Vagina (tissue), 2 donors: ENCODE measurements at regions not wholly inside any gene's neighbourhood (a gene's known extent, or its start where the extent isn't known, plus 50 kb on each side); places are given as distances from the start of the nearest gene placed in this dataset.

Source experiments
- DNase-seq, 2 donors: peaks; one replicate each; pipeline ENCODE4 v3.0.0-alpha.2; 2017; ENCODE audit errors: extremely low spot score in 2 of 2
- H3K27ac ChIP-seq: fragments of 200-600 bp; sonication (generic); one replicate; pipeline ENCODE4 v1.5.1; 2019
- H3K27me3 ChIP-seq: fragments of 200-600 bp; sonication (generic); one replicate; pipeline ENCODE4 v1.5.1; 2019
- H3K36me3 ChIP-seq, 2 donors: fragments of 200-600 bp; sonication (generic); one replicate each; pipeline ENCODE4 v1.5.1; 2017 to 2019
- H3K4me1 ChIP-seq: fragments of 200-600 bp; sonication (generic); one replicate; pipeline ENCODE4 v1.5.1; 2019
- H3K4me3 ChIP-seq, 2 donors: fragments of 200-600 bp; sonication (generic); 1 replicate in 1 of 2; 2 replicates in 1 of 2; pipeline ENCODE4 v1.5.1; 2016 to 2019
- H3K9me3 ChIP-seq: fragments of 200-600 bp; sonication (generic); one replicate; pipeline ENCODE4 v1.5.1; 2019
- POLR2A ChIP-seq, 2 donors: fragments of 450-650 bp; IDR thresholded peaks; one replicate each; pipeline ENCODE4 v1.6.1; 2017; ENCODE audit warnings: antibody characterized with exemption in 2 of 2, mild to moderate bottlenecking in 2 of 2, moderate library complexity in 2 of 2
- POLR2AphosphoS5 ChIP-seq, 2 donors: sonication (generic); formaldehyde crosslinking; IDR thresholded peaks; one replicate each; pipeline ENCODE4 v1.9.0; 2017; ENCODE audit warnings: antibody characterized with exemption in 2 of 2, mild to moderate bottlenecking in 2 of 2, low read depth in 1 of 2; ENCODE audit not compliant: insufficient read depth in 1 of 2
- intact Hi-C: fragments of 100-400 bp; cut with DNase I; formaldehyde crosslinking; loops from one replicate; pipeline ENCODE4 v1.15.1; 2023
- TF ChIP-seq, protein P1 (sequence below), 3 experiments: fragments of 450-650 bp in 2 of 3; fragments of 200-600 bp in 1 of 3; sonication (generic) in 1 of 3; IDR thresholded peaks; one replicate each; pipeline ENCODE4 v1.5.1; 2017 to 2019; ENCODE audit warnings: antibody characterized with exemption in 3 of 3, mild to moderate bottlenecking in 2 of 3, moderate library complexity in 2 of 3

DNA sequence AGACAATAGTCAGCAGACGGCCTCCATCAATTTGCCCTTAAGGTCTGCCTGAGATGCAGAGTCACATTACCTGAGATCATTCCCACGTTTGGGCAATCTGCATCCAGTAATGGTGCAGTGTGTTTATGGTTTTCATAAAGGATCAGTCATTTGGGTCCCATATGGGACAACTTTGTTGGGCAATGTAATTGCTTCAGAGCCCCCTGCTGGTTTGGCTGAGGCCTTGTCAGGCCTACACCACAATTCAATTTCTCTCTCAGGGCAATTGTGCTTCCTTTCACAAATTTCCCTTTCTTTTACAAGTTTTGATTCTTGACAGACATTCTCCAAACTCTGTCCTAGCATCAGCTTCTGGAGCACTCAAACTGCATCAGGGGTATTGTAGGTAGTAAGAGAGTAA, 191.2 kb upstream of the SSTR1 start:
- peaks cover 10% of the 10 kb centered on the region for H3K9me3 ChIP-seq
- intact Hi-C loops: no loop called here
- no peak for TF ChIP-seq POLR2A (IDR thresholded peaks at IDR 0.05)
- no peaks in the 10 kb centered on the region for H3K4me1 ChIP-seq
- no peak overlapping the region for H3K27ac ChIP-seq
- H3K27me3 ChIP-seq: no peaks in the 10 kb centered on the region
- H3K36me3 ChIP-seq: no peaks in the 10 kb centered on the region
- no peak overlapping the region for H3K4me3 ChIP-seq
- no peak for DNase-seq

DNA sequence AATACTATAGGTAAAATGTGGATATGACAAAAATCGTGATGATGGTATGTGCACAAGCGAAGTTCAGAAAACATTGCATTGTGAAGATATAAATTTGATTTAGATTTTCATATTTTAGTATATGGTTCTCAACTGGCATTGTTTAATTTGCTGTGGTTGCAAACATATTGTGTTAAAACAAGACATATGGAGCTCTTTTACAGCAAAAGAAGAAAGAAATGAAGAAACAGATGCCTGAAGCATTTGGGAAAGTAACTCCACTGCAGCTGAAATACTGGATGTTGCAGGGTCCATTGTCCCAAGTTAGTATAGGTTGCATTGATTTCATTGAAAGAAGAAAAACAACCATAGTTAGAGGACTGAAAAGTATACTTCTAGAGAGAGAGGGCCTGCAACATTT, 185.8 kb upstream of the SSTR1 start:
- H3K27ac ChIP-seq: no peak overlapping the region
- no peaks in the 10 kb centered on the region for H3K9me3 ChIP-seq
- no peaks in the 10 kb centered on the region for H3K4me1 ChIP-seq
- H3K36me3 ChIP-seq: no peaks in the 10 kb centered on the region
- no peaks in the 10 kb centered on the region for H3K27me3 ChIP-seq
- H3K4me3 ChIP-seq: no peak overlapping the region
- intact Hi-C loops: no loop called here
- no peak for DNase-seq
- TF ChIP-seq, protein P1, sequence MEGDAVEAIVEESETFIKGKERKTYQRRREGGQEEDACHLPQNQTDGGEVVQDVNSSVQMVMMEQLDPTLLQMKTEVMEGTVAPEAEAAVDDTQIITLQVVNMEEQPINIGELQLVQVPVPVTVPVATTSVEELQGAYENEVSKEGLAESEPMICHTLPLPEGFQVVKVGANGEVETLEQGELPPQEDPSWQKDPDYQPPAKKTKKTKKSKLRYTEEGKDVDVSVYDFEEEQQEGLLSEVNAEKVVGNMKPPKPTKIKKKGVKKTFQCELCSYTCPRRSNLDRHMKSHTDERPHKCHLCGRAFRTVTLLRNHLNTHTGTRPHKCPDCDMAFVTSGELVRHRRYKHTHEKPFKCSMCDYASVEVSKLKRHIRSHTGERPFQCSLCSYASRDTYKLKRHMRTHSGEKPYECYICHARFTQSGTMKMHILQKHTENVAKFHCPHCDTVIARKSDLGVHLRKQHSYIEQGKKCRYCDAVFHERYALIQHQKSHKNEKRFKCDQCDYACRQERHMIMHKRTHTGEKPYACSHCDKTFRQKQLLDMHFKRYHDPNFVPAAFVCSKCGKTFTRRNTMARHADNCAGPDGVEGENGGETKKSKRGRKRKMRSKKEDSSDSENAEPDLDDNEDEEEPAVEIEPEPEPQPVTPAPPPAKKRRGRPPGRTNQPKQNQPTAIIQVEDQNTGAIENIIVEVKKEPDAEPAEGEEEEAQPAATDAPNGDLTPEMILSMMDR (IDR thresholded peaks at IDR 0.05): no peak

DNA sequence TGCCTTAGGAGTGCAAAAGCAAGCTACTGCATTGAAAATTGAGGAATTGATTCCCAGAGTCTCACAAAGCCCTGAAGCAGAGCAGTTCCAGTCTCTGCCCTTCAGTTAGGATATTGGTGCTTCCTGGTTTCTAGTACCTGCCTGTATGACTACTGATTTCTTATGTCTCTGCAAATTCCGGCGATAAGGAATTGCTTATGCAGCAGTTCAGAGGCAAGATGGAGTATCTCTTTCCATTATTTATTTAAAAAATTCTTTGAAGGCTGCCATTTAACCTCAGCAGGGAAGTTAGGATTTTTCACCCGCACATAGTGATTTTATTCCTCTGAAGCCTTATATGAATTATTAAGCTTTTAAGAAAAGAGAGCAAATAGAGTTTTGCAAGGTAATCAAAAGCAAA, 184.9 kb upstream of the SSTR1 start:
- H3K36me3 ChIP-seq: no peaks in the 10 kb centered on the region
- no peaks in the 10 kb centered on the region for H3K4me1 ChIP-seq
- TF ChIP-seq POLR2A (IDR thresholded peaks at IDR 0.05) (no peak), POLR2AphosphoS5 (IDR thresholded peaks at IDR 0.05; ENCODE audit: insufficient read depth in 1 of 2, low read depth in 1 of 2) (no peak)
- TF ChIP-seq, protein P1 (IDR thresholded peaks at IDR 0.05): no peak
- no peaks in the 10 kb centered on the region for H3K9me3 ChIP-seq
- no peaks in the 10 kb centered on the region for H3K27me3 ChIP-seq
- DNase-seq: no peak
- no peak overlapping the region for H3K27ac ChIP-seq
- intact Hi-C loops: no loop called here
- no peak overlapping the region for H3K4me3 ChIP-seq

DNA sequence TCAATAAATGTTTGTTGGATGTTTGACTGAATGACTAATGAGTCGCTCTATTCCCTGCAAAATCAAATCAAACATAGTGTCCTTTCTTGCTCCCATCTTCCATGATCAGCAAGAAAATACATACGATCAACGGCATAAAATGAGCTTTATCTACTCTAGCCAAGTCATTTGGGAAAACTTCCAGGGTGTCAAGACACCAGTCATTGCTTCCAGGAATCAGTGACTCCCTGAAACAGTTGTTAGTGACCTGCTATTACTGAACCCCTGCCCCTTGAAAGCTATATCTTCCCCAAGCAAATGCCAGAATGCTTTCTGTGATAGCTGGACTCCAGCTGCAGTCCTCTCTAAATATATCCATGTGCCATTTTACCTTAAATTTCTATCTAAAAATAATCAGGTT, 169.5 kb upstream of the SSTR1 start:
- Histone ChIP-seq H3K27ac (no peak overlapping the region), H3K9me3 (no peaks in the 10 kb centered on the region), H3K36me3 (no peaks in the 10 kb centered on the region), H3K4me3 (no peak overlapping the region), H3K4me1 (no peaks in the 10 kb centered on the region), H3K27me3 (no peaks in the 10 kb centered on the region)
- intact Hi-C loops: no loop called here
- DNase-seq: no peak
- TF ChIP-seq, protein P1 (IDR thresholded peaks at IDR 0.05): no peak
- TF ChIP-seq POLR2A (IDR thresholded peaks at IDR 0.05) (no peak), POLR2AphosphoS5 (IDR thresholded peaks at IDR 0.05; ENCODE audit: insufficient read depth in 1 of 2, low read depth in 1 of 2) (no peak)

DNA sequence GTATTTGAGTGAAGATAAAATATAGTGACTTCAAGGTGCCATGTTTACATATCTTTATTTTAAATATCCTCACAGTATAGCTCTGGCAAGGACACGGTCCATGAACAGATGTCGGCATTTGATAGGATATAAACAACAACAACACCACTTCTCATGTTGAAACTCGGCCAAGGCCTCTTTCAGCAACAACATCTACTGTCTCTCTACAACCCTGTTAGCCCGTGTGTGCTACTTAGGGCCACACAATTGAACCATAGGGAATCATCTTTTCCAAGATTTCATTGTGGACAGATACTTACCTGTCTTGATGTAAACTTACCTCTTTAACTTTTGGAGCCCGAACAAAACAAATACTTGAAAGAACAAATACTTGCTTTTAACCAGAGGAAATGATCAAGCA, 168.7 kb upstream of the SSTR1 start:
- H3K27ac ChIP-seq: no peak overlapping the region
- H3K4me3 ChIP-seq: no peak overlapping the region
- intact Hi-C loops: no loop called here
- TF ChIP-seq POLR2AphosphoS5 (IDR thresholded peaks at IDR 0.05; ENCODE audit: insufficient read depth in 1 of 2, low read depth in 1 of 2) (no peak), POLR2A (IDR thresholded peaks at IDR 0.05) (no peak)
- TF ChIP-seq, protein P1 (IDR thresholded peaks at IDR 0.05): no peak
- H3K36me3 ChIP-seq: no peaks in the 10 kb centered on the region
- no peak for DNase-seq
- no peaks in the 10 kb centered on the region for H3K27me3 ChIP-seq
- H3K4me1 ChIP-seq: no peaks in the 10 kb centered on the region
- no peaks in the 10 kb centered on the region for H3K9me3 ChIP-seq

DNA sequence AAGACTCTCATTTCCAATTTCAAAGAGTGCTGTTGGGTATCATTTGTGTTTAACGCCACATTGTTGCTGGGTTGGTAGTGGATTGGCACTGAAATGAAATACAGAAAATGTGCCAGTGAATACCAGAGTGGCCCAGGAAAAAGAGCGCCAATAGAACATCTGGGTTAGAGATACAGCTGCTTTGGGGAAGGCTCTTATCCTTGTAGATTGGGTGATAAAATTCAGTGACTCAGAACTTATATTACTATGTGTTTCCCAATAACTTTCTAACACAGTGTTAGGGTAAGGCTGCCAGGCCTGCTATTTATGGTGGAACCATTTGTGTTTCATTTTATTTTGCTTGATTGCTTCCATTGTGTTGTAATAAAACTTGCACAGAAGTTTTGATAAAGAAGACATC, 168.2 kb upstream of the SSTR1 start:
- TF ChIP-seq POLR2AphosphoS5 (IDR thresholded peaks at IDR 0.05; ENCODE audit: insufficient read depth in 1 of 2, low read depth in 1 of 2) (no peak), POLR2A (IDR thresholded peaks at IDR 0.05) (no peak)
- TF ChIP-seq, protein P1 (IDR thresholded peaks at IDR 0.05): no peak
- no peak overlapping the region for H3K27ac ChIP-seq
- no peak for DNase-seq
- H3K27me3 ChIP-seq: no peaks in the 10 kb centered on the region
- H3K4me3 ChIP-seq: no peak overlapping the region
- intact Hi-C loops: no loop called here
- no peaks in the 10 kb centered on the region for H3K36me3 ChIP-seq
- H3K4me1 ChIP-seq: no peaks in the 10 kb centered on the region
- H3K9me3 ChIP-seq: no peaks in the 10 kb centered on the region
